Stimulated activated naive CD8-positive, alpha-beta T cell treated with anti-CD3 and anti-CD28 coated beads, Interleukin-15, Interleukin-2, amounts not matched to agents 100 ng/mL and 50 ng/mL, for 24 hours (primary cell): ENCODE measurements at regions not wholly inside any gene's neighbourhood (a gene's known extent, or its start where the extent isn't known, plus 50 kb on each side); places are given as distances from the start of the nearest gene placed in this dataset.

Source experiments
- H3K27ac Mint-ChIP-seq: one replicate; pipeline ENCODE4 v1.8.0; 2021; ENCODE audit warnings: mild to moderate bottlenecking, mixed read lengths
- H3K27me3 Mint-ChIP-seq: one replicate; pipeline ENCODE4 v1.8.0; 2021; ENCODE audit warnings: mixed read lengths
- H3K36me3 Mint-ChIP-seq: one replicate; pipeline ENCODE4 v1.8.0; 2021; ENCODE audit warnings: low read depth, mixed read lengths
- H3K4me1 Mint-ChIP-seq: one replicate; pipeline ENCODE4 v1.8.0; 2021; ENCODE audit warnings: low read depth, mixed read lengths
- H3K4me3 Mint-ChIP-seq: one replicate; pipeline ENCODE4 v1.8.0; 2021; ENCODE audit warnings: mild to moderate bottlenecking, mixed read lengths
- H3K9me3 Mint-ChIP-seq: one replicate; pipeline ENCODE4 v1.8.0; 2021; ENCODE audit warnings: mixed read lengths

- Mint-ChIP-seq H3K9me3 (no peaks in the 10 kb centered on the region), H3K4me3 (no peak overlapping the region), H3K27me3 (peaks cover 14% of the 10 kb centered on the region), H3K27ac (no peak overlapping the region), H3K36me3 (no peaks in the 10 kb centered on the region), H3K4me1 (no peaks in the 10 kb centered on the region)
Measured at GRCh38 chr5:141767671-141768070, 85.6 kb upstream of the ARAP3 start.

DNA sequence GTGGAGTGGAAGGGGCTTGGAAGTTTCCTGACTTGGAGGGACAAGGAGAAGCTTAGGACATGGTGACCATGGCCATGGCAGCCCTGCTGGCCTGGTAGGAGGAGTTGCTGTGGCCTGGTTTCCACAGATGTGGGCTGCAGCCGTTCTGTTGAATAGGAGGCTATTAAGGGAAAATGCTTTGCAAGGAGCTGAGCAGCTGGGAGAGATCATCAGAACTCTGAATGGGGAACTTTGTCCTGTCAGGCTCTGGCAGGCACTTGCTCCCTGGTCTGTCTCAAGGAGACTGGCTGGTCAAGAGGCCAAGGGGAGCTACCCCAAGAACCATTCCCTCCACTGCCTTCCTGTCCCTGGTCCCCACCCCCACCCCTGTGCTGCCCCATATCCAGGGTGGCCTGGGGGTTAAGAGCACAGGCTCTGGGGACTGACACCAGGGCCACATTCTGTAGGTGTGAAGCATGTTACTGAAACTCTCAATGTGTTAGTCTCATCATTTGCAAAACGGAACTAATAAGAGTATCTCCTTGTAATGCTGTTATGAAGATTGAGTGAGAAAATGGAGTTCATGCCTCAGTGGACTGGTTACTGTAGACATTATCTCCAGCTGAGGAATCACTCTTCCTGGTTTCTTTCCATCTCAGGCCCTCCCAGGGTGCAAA lies 84.0 kb upstream of the ARAP3 start:
- no peaks in the 10 kb centered on the region for H3K36me3 Mint-ChIP-seq
- H3K9me3 Mint-ChIP-seq, result no peaks in the 10 kb centered on the region
- H3K27me3 Mint-ChIP-seq, result peaks cover 11% of the 10 kb centered on the region
- H3K4me1 Mint-ChIP-seq, result no peaks in the 10 kb centered on the region
- H3K4me3 Mint-ChIP-seq, result no peak overlapping the region
- no peak overlapping the region for H3K27ac Mint-ChIP-seq

- H3K27me3 Mint-ChIP-seq, result peaks cover 20% of the 10 kb centered on the region
- H3K27ac Mint-ChIP-seq, result no peak overlapping the region
- no peaks in the 10 kb centered on the region for H3K4me1 Mint-ChIP-seq
- no peaks in the 10 kb centered on the region for H3K9me3 Mint-ChIP-seq
- H3K4me3 Mint-ChIP-seq, result no peak overlapping the region
- no peaks in the 10 kb centered on the region for H3K36me3 Mint-ChIP-seq
Measured at GRCh38 chr5:141763541-141763940, 81.5 kb upstream of the ARAP3 start.

- H3K4me1 Mint-ChIP-seq, result no peaks in the 10 kb centered on the region
- H3K4me3 Mint-ChIP-seq, result no peak overlapping the region
- H3K9me3 Mint-ChIP-seq, result no peaks in the 10 kb centered on the region
- H3K27ac Mint-ChIP-seq, result no peak overlapping the region
- peaks cover 26% of the 10 kb centered on the region for H3K27me3 Mint-ChIP-seq
- H3K36me3 Mint-ChIP-seq, result no peaks in the 10 kb centered on the region
Measured at GRCh38 chr5:141762790-141763368, 80.8 kb upstream of the ARAP3 start.

DNA sequence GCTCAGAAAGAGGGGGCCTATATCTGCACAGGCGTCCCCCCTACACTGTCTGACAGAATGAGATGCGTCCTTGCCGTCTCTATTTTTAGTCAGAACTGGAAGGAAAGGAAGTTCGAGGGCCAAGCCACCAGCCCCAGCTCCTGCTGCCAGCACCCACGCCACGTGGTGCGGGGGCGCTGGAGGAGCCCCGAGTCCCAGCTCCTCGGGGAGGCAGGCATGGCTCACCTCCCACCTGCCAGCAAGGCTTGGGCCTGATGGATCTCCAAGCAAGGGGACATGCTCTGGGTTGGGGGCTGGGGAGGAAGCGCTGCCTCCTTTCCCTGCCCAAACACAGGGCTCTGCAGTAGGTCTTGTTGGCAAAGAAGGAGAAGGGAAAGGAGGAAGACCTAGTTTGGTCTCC lies 80.3 kb upstream of the ARAP3 start:
- Mint-ChIP-seq H3K27ac (no peak overlapping the region), H3K27me3 (peaks cover 32% of the 10 kb centered on the region), H3K4me3 (no peak overlapping the region)

GRCh38 chr5:141760753-141761152 lies 78.7 kb upstream of the ARAP3 start:
- Mint-ChIP-seq H3K36me3 (no peaks in the 10 kb centered on the region), H3K4me1 (no peaks in the 10 kb centered on the region), H3K9me3 (no peaks in the 10 kb centered on the region), H3K4me3 (no peak overlapping the region), H3K27me3 (peaks cover 44% of the 10 kb centered on the region), H3K27ac (no peak overlapping the region)

More for the DNA sequence above, 80.3 kb upstream of the ARAP3 start:
- Mint-ChIP-seq H3K36me3 (no peaks in the 10 kb centered on the region), H3K9me3 (no peaks in the 10 kb centered on the region), H3K4me1 (no peaks in the 10 kb centered on the region)

DNA sequence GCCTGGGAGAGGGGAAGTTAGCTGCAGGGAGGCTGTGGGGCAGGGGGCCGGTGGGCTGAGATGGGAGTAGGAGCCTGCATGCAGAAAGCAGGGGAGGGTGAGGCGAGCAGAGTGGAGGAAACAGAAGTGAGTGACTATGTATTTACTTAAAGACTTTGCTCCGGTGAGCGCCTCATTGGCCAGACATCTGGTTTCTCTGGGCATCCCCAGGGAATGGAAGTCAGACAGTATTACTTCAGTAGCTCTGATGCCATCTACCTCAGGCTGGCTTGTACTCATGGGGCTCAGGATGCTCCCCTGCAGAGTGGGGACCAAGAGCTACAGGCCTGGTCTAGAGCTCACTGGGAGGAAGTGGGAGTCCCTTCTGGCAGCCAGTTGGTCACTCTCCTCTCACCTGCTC lies 78.2 kb upstream of the ARAP3 start:
- H3K27ac Mint-ChIP-seq, result no peak overlapping the region
- peaks cover 46% of the 10 kb centered on the region for H3K27me3 Mint-ChIP-seq
- H3K4me3 Mint-ChIP-seq, result no peak overlapping the region
- no peaks in the 10 kb centered on the region for H3K36me3 Mint-ChIP-seq
- no peaks in the 10 kb centered on the region for H3K9me3 Mint-ChIP-seq
- H3K4me1 Mint-ChIP-seq, result no peaks in the 10 kb centered on the region

- Mint-ChIP-seq H3K4me3 (no peak overlapping the region), H3K27me3 (peaks cover 54% of the 10 kb centered on the region), H3K9me3 (no peaks in the 10 kb centered on the region), H3K4me1 (no peaks in the 10 kb centered on the region), H3K36me3 (no peaks in the 10 kb centered on the region), H3K27ac (no peak overlapping the region)
Measured at GRCh38 chr5:141758310-141758998, 76.4 kb upstream of the ARAP3 start.

DNA sequence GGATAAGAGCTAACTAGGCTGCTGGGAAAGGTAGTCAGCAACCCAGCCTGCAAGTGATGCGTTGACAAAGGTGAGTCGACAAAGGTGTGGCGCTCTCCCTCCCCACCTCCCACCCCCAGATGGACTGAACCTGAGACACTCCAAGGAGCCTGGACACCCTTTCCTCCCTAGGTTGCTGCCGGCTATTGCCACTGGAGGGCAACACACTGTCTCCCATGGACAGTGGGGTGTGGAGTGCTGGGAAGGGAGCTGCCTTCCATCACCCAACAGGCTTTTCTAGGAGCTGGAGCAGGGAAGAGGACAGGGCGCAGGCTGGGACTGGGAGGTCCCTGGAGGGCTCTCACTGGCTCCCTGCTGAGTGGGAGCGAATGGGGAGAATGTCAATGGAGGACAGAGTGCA lies 75.4 kb upstream of the ARAP3 start:
- no peak overlapping the region for H3K27ac Mint-ChIP-seq
- peaks cover 58% of the 10 kb centered on the region for H3K27me3 Mint-ChIP-seq
- no peaks in the 10 kb centered on the region for H3K9me3 Mint-ChIP-seq
- no peak overlapping the region for H3K4me3 Mint-ChIP-seq
- H3K4me1 Mint-ChIP-seq, result no peaks in the 10 kb centered on the region
- no peaks in the 10 kb centered on the region for H3K36me3 Mint-ChIP-seq

DNA sequence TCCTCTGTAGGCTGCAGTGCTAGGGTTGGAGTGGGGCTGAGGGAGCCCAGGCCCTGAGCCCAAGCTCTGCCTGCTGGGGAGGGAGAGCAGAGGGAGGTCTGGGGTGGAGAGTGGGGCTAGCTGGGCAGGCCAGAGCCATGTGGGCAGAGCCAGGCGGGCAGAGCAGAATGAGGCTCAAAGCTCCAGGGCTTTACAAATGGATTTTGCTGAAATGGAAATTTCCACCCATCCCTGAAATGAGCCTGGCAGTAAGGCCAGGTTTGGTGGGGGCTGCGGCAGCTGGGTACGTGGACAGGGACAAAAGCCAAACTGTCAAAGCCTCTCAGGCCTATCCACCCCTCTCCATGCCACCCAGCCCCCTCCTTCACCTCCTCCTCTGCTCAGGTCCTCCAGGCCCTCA lies 74.2 kb upstream of the ARAP3 start:
- H3K36me3 Mint-ChIP-seq, result no peaks in the 10 kb centered on the region
- H3K4me3 Mint-ChIP-seq, result no peak overlapping the region
- no peaks in the 10 kb centered on the region for H3K4me1 Mint-ChIP-seq
- H3K27me3 Mint-ChIP-seq, result peaks cover 68% of the 10 kb centered on the region
- H3K27ac Mint-ChIP-seq, result no peak overlapping the region
- H3K9me3 Mint-ChIP-seq, result no peaks in the 10 kb centered on the region

GRCh38 chr5:141753971-141754713 lies 72.1 kb upstream of the ARAP3 start:
- no peaks in the 10 kb centered on the region for H3K4me1 Mint-ChIP-seq
- H3K4me3 Mint-ChIP-seq, result no peak overlapping the region
- H3K27ac Mint-ChIP-seq, result no peak overlapping the region
- H3K27me3 Mint-ChIP-seq, result peaks cover 72% of the 10 kb centered on the region
- no peaks in the 10 kb centered on the region for H3K36me3 Mint-ChIP-seq
- H3K9me3 Mint-ChIP-seq, result no peaks in the 10 kb centered on the region

- no peak overlapping the region for H3K27ac Mint-ChIP-seq
- no peaks in the 10 kb centered on the region for H3K36me3 Mint-ChIP-seq
- peaks cover 70% of the 10 kb centered on the region for H3K27me3 Mint-ChIP-seq
Measured at GRCh38 chr5:141753143-141753970, 71.3 kb upstream of the ARAP3 start.

DNA sequence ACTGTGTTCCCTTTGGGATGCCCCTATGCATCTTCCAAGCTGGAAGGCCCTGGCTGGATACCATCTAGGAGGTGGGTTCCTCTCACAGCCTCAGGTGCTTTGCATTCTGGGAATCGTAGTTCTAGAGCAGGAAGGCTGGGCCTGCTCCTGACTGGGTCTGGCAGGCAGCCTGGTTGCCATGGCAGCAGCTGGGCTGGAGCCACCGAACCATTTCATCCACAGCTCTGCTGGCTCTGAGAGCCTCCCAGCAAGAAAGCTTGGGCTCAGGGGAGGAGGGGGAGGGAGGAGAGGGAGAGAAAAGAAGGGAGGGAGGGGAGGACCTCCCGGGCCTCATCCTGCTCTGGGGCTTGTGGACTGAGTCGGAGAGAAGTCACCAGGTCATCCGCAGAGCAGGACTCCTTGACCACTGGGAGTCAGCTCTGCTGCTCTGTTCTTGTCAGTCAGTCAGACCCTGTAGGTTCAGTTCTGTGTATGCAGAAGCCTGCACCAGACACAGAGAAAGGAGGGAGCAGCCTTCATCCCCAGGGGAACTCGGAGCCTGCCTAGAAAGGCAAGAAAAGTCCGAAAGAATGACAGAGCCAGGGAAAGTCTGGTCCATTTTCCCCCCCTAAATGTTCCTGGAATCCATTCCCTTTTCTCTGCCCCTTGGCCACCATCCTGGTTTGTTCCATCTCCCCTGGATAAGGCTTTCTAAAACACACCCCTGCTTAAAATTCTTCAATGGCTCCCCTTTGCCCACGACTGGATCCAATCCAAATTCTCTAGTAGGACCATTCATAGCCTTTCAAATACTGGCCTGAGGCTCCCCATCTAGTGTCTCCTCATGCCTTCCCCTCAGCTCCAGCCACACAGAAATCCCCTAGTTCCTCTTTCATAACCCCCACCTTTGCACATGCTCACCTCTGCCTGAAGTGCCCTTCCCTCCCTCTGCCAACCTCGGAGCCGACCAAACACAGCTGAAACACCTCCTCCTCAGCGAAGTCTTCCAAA lies 65.4 kb upstream of the ARAP3 start:
- Mint-ChIP-seq H3K9me3 (no peaks in the 10 kb centered on the region), H3K4me1 (peaks cover 5% of the 10 kb centered on the region), H3K27me3 (peaks cover 56% of the 10 kb centered on the region), H3K27ac (no peak overlapping the region), H3K36me3 (no peaks in the 10 kb centered on the region), H3K4me3 (no peak overlapping the region)

More at GRCh38 chr5:141753143-141753970, 71.3 kb upstream of the ARAP3 start:
- Mint-ChIP-seq H3K4me1 (no peaks in the 10 kb centered on the region), H3K4me3 (no peak overlapping the region), H3K9me3 (no peaks in the 10 kb centered on the region)
